ENCODE measurements at regions not wholly inside any gene's neighbourhood (a gene's known extent, or its start where the extent isn't known, plus 50 kb on each side); places are given as distances from the start of the nearest gene placed in this dataset.
"Not testable (repeated sequence)": the region's sequence is repeated elsewhere in the genome, so short reads cannot be mapped to it uniquely, and the experiment has no call there.

- H3K9me3 ChIP-seq (ENCODE audit: control insufficient read depth in 5 of 5, low read length in 5 of 5); H3K4me1 ChIP-seq (ENCODE audit: control insufficient read depth in 5 of 5, insufficient read depth in 5 of 5, low read length in 5 of 5); H3K9ac ChIP-seq (ENCODE audit: low read length in 5 of 5); H3K4me3 ChIP-seq (ENCODE audit: low read depth in 1 of 5, low read length in 5 of 5); H3K27me3 ChIP-seq (ENCODE audit: control insufficient read depth in 5 of 5, insufficient read depth in 4 of 5, low read length in 5 of 5); H3K27ac ChIP-seq (ENCODE audit: low read depth, low read length); H3K36me3 ChIP-seq (ENCODE audit: control insufficient read depth in 5 of 5, insufficient read depth in 5 of 5, low read length in 5 of 5): not testable (repeated sequence)
These were observed 63.2 kb upstream of the IER3 start for GRCh38 chr6:30807566-30807965.

GRCh38 chr6:30806581-30807183, 62.3 kb upstream of the IER3 start:
- Histone ChIP-seq H3K36me3 (ENCODE audit: control insufficient read depth in 5 of 5, insufficient read depth in 5 of 5, low read length in 5 of 5) (no peaks in the 10 kb centered on the region), H3K9me3 (ENCODE audit: control insufficient read depth in 5 of 5, low read length in 5 of 5) (no peaks in the 10 kb centered on the region), H3K27ac (ENCODE audit: low read depth, low read length) (no peak overlapping the region), H3K9ac (ENCODE audit: low read length in 5 of 5) (no peak overlapping the region), H3K4me1 (ENCODE audit: control insufficient read depth in 5 of 5, insufficient read depth in 5 of 5, low read length in 5 of 5) (no peaks in the 10 kb centered on the region), H3K27me3 (ENCODE audit: control insufficient read depth in 5 of 5, insufficient read depth in 4 of 5, low read length in 5 of 5) (no peaks in the 10 kb centered on the region), H3K4me3 (ENCODE audit: low read depth in 1 of 5, low read length in 5 of 5) (no peak overlapping the region)

- H3K27me3 ChIP-seq (ENCODE audit: control insufficient read depth in 5 of 5, insufficient read depth in 4 of 5, low read length in 5 of 5), result no peaks in the 10 kb centered on the region
- H3K9ac ChIP-seq (ENCODE audit: low read length in 5 of 5), result no peak overlapping the region
- no peak overlapping the region for H3K27ac ChIP-seq (ENCODE audit: low read depth, low read length)
- H3K36me3 ChIP-seq (ENCODE audit: control insufficient read depth in 5 of 5, insufficient read depth in 5 of 5, low read length in 5 of 5), result no peaks in the 10 kb centered on the region
- H3K4me1 ChIP-seq (ENCODE audit: control insufficient read depth in 5 of 5, insufficient read depth in 5 of 5, low read length in 5 of 5), result no peaks in the 10 kb centered on the region
- H3K9me3 ChIP-seq (ENCODE audit: control insufficient read depth in 5 of 5, low read length in 5 of 5), result no peaks in the 10 kb centered on the region
- no peak overlapping the region for H3K4me3 ChIP-seq (ENCODE audit: low read depth in 1 of 5, low read length in 5 of 5)
These were observed 60.0 kb upstream of the IER3 start for GRCh38 chr6:30804333-30804732.

- no peak overlapping the region for H3K9ac ChIP-seq (ENCODE audit: low read length in 5 of 5)
- H3K36me3 ChIP-seq (ENCODE audit: control insufficient read depth in 5 of 5, insufficient read depth in 5 of 5, low read length in 5 of 5), result no peaks in the 10 kb centered on the region
- H3K27me3 ChIP-seq (ENCODE audit: control insufficient read depth in 5 of 5, insufficient read depth in 4 of 5, low read length in 5 of 5), result no peaks in the 10 kb centered on the region
- H3K4me1 ChIP-seq (ENCODE audit: control insufficient read depth in 5 of 5, insufficient read depth in 5 of 5, low read length in 5 of 5), result no peaks in the 10 kb centered on the region
- no peak overlapping the region for H3K27ac ChIP-seq (ENCODE audit: low read depth, low read length)
- no peaks in the 10 kb centered on the region for H3K9me3 ChIP-seq (ENCODE audit: control insufficient read depth in 5 of 5, low read length in 5 of 5)
- no peak overlapping the region for H3K4me3 ChIP-seq (ENCODE audit: low read depth in 1 of 5, low read length in 5 of 5)
These were observed 58.4 kb upstream of the IER3 start for GRCh38 chr6:30802731-30803130.

- Histone ChIP-seq H3K9me3 (ENCODE audit: control insufficient read depth in 5 of 5, low read length in 5 of 5) (no peaks in the 10 kb centered on the region), H3K36me3 (ENCODE audit: control insufficient read depth in 5 of 5, insufficient read depth in 5 of 5, low read length in 5 of 5) (no peaks in the 10 kb centered on the region), H3K27me3 (ENCODE audit: control insufficient read depth in 5 of 5, insufficient read depth in 4 of 5, low read length in 5 of 5) (no peaks in the 10 kb centered on the region), H3K27ac (ENCODE audit: low read depth, low read length) (no peak overlapping the region), H3K4me3 (ENCODE audit: low read depth in 1 of 5, low read length in 5 of 5) (no peak overlapping the region), H3K9ac (ENCODE audit: low read length in 5 of 5) (no peak overlapping the region), H3K4me1 (ENCODE audit: control insufficient read depth in 5 of 5, insufficient read depth in 5 of 5, low read length in 5 of 5) (no peaks in the 10 kb centered on the region)
These were observed 57.6 kb upstream of the IER3 start for GRCh38 chr6:30801950-30802349.

DNA sequence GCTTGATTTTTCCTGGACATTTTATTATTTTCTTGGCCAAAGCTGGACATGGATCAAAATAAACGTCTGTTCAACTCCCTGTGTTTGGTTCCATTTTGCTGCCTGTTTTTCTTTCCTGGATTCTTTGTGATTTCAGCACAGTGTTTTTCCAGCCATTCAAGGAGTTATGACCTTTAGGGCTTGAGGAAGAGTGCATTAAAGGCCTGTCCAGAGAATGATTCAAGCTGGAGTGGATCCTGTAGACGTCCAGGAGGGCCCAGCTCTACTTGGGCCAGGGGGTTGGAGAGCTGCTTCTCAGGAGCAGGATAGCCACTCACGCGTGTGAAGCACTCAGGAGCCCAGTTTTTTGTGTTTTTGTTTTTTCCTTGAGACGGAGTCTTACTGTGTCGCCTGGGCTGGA, 56.5 kb upstream of the IER3 start:
- Histone ChIP-seq H3K36me3 (ENCODE audit: control insufficient read depth in 5 of 5, insufficient read depth in 5 of 5, low read length in 5 of 5) (no peaks in the 10 kb centered on the region), H3K4me3 (ENCODE audit: low read depth in 1 of 5, low read length in 5 of 5) (no peak overlapping the region), H3K27me3 (ENCODE audit: control insufficient read depth in 5 of 5, insufficient read depth in 4 of 5, low read length in 5 of 5) (no peaks in the 10 kb centered on the region), H3K9me3 (ENCODE audit: control insufficient read depth in 5 of 5, low read length in 5 of 5) (no peaks in the 10 kb centered on the region), H3K9ac (ENCODE audit: low read length in 5 of 5) (no peak overlapping the region), H3K27ac (ENCODE audit: low read depth, low read length) (no peak overlapping the region), H3K4me1 (ENCODE audit: control insufficient read depth in 5 of 5, insufficient read depth in 5 of 5, low read length in 5 of 5) (no peaks in the 10 kb centered on the region)

GRCh38 chr6:30799210-30799609, 54.9 kb upstream of the IER3 start:
- Histone ChIP-seq H3K9ac (ENCODE audit: low read length in 5 of 5) (no peak overlapping the region), H3K27me3 (ENCODE audit: control insufficient read depth in 5 of 5, insufficient read depth in 4 of 5, low read length in 5 of 5) (no peaks in the 10 kb centered on the region), H3K27ac (ENCODE audit: low read depth, low read length) (no peak overlapping the region), H3K4me1 (ENCODE audit: control insufficient read depth in 5 of 5, insufficient read depth in 5 of 5, low read length in 5 of 5) (peaks cover 0 to 5% (median 0%) of the 10 kb centered on the region in 5 donors), H3K4me3 (ENCODE audit: low read depth in 1 of 5, low read length in 5 of 5) (no peak overlapping the region), H3K9me3 (ENCODE audit: control insufficient read depth in 5 of 5, low read length in 5 of 5) (no peaks in the 10 kb centered on the region), H3K36me3 (ENCODE audit: control insufficient read depth in 5 of 5, insufficient read depth in 5 of 5, low read length in 5 of 5) (no peaks in the 10 kb centered on the region)

DNA sequence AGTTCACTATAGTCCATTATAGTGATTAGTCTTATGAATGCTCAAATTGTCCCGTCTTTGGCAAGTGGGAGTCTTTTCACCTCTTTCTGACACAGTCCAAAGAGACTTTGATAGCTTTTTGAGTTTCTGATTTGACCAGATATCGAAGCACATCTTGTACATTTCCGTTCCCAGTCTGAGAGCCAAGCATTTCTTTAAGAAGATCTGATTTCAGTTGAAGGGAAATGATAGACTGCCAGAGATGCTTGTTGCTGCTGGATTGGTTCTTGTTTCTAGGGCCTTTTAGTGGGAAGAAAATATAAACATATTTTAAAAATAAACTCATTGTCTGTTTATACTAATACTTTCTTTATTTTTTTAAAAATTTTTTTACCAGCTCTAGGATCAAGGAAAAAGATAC, 54.1 kb upstream of the IER3 start:
- no peaks in the 10 kb centered on the region for H3K36me3 ChIP-seq (ENCODE audit: control insufficient read depth in 5 of 5, insufficient read depth in 5 of 5, low read length in 5 of 5)
- H3K4me1 ChIP-seq (ENCODE audit: control insufficient read depth in 5 of 5, insufficient read depth in 5 of 5, low read length in 5 of 5), result peaks cover 0 to 7% (median 0%) of the 10 kb centered on the region in 5 donors
- H3K9me3 ChIP-seq (ENCODE audit: control insufficient read depth in 5 of 5, low read length in 5 of 5), result no peaks in the 10 kb centered on the region
- no peak overlapping the region for H3K9ac ChIP-seq (ENCODE audit: low read length in 5 of 5)
- no peak overlapping the region for H3K27ac ChIP-seq (ENCODE audit: low read depth, low read length)
- H3K4me3 ChIP-seq (ENCODE audit: low read depth in 1 of 5, low read length in 5 of 5), result no peak overlapping the region
- no peaks in the 10 kb centered on the region for H3K27me3 ChIP-seq (ENCODE audit: control insufficient read depth in 5 of 5, insufficient read depth in 4 of 5, low read length in 5 of 5)

DNA sequence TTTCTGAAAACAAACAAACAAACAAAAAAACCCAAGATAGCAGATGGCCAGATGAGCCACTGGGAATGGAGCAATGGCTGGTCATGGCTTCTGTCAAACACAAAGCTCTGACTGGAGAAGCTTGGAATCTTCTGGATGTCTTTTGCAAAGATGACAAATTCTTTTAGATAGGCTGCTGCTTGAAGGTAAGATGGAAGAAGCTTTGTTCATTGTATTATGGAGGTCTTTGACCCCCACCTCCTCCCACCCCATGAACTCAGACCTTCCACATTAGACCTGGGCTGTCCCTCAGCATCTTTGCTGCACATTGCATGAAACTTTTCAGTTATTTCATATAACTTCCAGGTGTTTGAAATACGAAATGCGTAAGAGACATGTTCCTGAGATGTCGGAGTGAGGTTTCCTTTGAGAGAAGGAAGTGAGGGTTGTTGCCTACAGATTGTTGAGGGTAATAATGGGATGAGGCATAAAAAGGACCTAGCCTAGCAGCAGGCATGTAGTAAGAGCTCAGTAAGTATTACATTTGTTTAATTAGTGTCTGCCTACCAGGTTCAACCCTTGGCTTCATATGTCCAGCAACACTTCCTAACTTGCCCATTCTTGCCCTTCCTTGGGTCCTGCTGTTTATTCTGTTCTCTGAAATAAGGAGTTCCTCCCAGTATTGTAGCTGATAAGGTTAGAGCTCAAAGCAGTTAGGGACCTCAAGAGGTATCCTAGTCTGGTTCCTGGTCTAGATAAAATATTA, 51.4 kb upstream of the IER3 start:
- H3K27me3 ChIP-seq (ENCODE audit: control insufficient read depth in 5 of 5, insufficient read depth in 4 of 5, low read length in 5 of 5), result no peaks in the 10 kb centered on the region
- no peak overlapping the region for H3K27ac ChIP-seq (ENCODE audit: low read depth, low read length)
- peaks cover 0 to 11% (median 0%) of the 10 kb centered on the region in 5 donors for H3K4me1 ChIP-seq (ENCODE audit: control insufficient read depth in 5 of 5, insufficient read depth in 5 of 5, low read length in 5 of 5)
- H3K9ac ChIP-seq (ENCODE audit: low read length in 5 of 5), result no peak overlapping the region
- no peak overlapping the region for H3K4me3 ChIP-seq (ENCODE audit: low read depth in 1 of 5, low read length in 5 of 5)
- H3K36me3 ChIP-seq (ENCODE audit: control insufficient read depth in 5 of 5, insufficient read depth in 5 of 5, low read length in 5 of 5), result no peaks in the 10 kb centered on the region
- no peaks in the 10 kb centered on the region for H3K9me3 ChIP-seq (ENCODE audit: control insufficient read depth in 5 of 5, low read length in 5 of 5)

Data from subcutaneous abdominal adipose tissue (tissue), 5 donors.